ENCODE measurements at regions not wholly inside any gene's neighbourhood (a gene's known extent, or its start where the extent isn't known, plus 50 kb on each side); places are given as distances from the start of the nearest gene placed in this dataset.

GRCh38 chr1:37391211-37392011 lies 83.0 kb upstream of the ZC3H12A start:
- no peak for DNase-seq (ENCODE audit: low read depth)

- no peak for DNase-seq (ENCODE audit: low read depth)
Measured at GRCh38 chr1:37392051-37392450, 82.3 kb upstream of the ZC3H12A start.

- DNase-seq (ENCODE audit: low read depth): no peak
Measured at GRCh38 chr1:37393173-37394120, 80.9 kb upstream of the ZC3H12A start.

GRCh38 chr1:37394574-37395464 lies 79.6 kb upstream of the ZC3H12A start:
- DNase-seq (ENCODE audit: low read depth): no peak

- DNase-seq (ENCODE audit: low read depth): no peak
Measured at GRCh38 chr1:37398096-37398495, 76.3 kb upstream of the ZC3H12A start.

- no peak for DNase-seq (ENCODE audit: low read depth)
Measured at GRCh38 chr1:37399205-37399604, 75.2 kb upstream of the ZC3H12A start.

GRCh38 chr1:37399830-37400464 lies 74.4 kb upstream of the ZC3H12A start:
- no peak for DNase-seq (ENCODE audit: low read depth)

GRCh38 chr1:37400466-37401225 lies 73.7 kb upstream of the ZC3H12A start:
- no peak for DNase-seq (ENCODE audit: low read depth)

GRCh38 chr1:37403166-37403565 lies 71.2 kb upstream of the ZC3H12A start:
- no peak for DNase-seq (ENCODE audit: low read depth)

GRCh38 chr1:37404711-37405110 lies 69.7 kb upstream of the ZC3H12A start:
- DNase-seq (ENCODE audit: low read depth): no peak

- no peak for DNase-seq (ENCODE audit: low read depth)
Measured at GRCh38 chr1:37410105-37410504, 64.3 kb upstream of the ZC3H12A start.

- peak; percentile 31 for DNase-seq (ENCODE audit: low read depth)
Measured at GRCh38 chr1:37410815-37411214, 63.6 kb upstream of the ZC3H12A start.

GRCh38 chr1:37415611-37416244 lies 58.7 kb upstream of the ZC3H12A start:
- no peak for DNase-seq (ENCODE audit: low read depth)

- DNase-seq (ENCODE audit: low read depth): no peak
Measured at GRCh38 chr1:37420456-37420855, 53.9 kb upstream of the ZC3H12A start.

- no peak for DNase-seq (ENCODE audit: low read depth)
Measured at GRCh38 chr1:37423810-37424209, 50.6 kb upstream of the ZC3H12A start.

GRCh38 chr1:37424523-37424922 lies 49.9 kb upstream of the ZC3H12A start:
- DNase-seq (ENCODE audit: low read depth): no peak

Measured in iris pigment epithelial cell (primary cell).